ENCODE measurements at regions not wholly inside any gene's neighbourhood (a gene's known extent, or its start where the extent isn't known, plus 50 kb on each side); places are given as distances from the start of the nearest gene placed in this dataset.
"Not testable (repeated sequence)": the region's sequence is repeated elsewhere in the genome, so short reads cannot be mapped to it uniquely, and the experiment has no call there.

- H3K9me3 Mint-ChIP-seq = no peaks in the 10 kb centered on the region
- no peaks in the 10 kb centered on the region for H3K4me1 Mint-ChIP-seq (ENCODE audit: low read depth)
- no peak overlapping the region for H3K4me3 Mint-ChIP-seq
- no peak for DNase-seq (ENCODE audit: low spot score)
- no peaks in the 10 kb centered on the region for H3K36me3 Mint-ChIP-seq (ENCODE audit: low read depth)
- no peak overlapping the region for H3K27ac Mint-ChIP-seq
- H3K27me3 Mint-ChIP-seq (ENCODE audit: low read depth) = peaks cover 6% of the 10 kb centered on the region
Observed at GRCh38 chr6:18527836-18528743, 140.9 kb downstream of the RNF144B start.

- Mint-ChIP-seq H3K4me3 (no peak overlapping the region), H3K9me3 (no peaks in the 10 kb centered on the region), H3K4me1 (ENCODE audit: low read depth) (no peaks in the 10 kb centered on the region), H3K27ac (no peak overlapping the region), H3K27me3 (ENCODE audit: low read depth) (peaks cover 11% of the 10 kb centered on the region), H3K36me3 (ENCODE audit: low read depth) (no peaks in the 10 kb centered on the region)
- no peak for DNase-seq (ENCODE audit: low spot score)
Observed at GRCh38 chr6:18530201-18530600, 143.1 kb downstream of the RNF144B start.

GRCh38 chr6:18532139-18532538 is 145.0 kb downstream of the RNF144B start:
- Mint-ChIP-seq H3K27me3 (ENCODE audit: low read depth) (peaks cover 12% of the 10 kb centered on the region), H3K9me3 (no peaks in the 10 kb centered on the region), H3K4me3 (no peak overlapping the region), H3K27ac (no peak overlapping the region), H3K4me1 (ENCODE audit: low read depth) (no peaks in the 10 kb centered on the region), H3K36me3 (ENCODE audit: low read depth) (no peaks in the 10 kb centered on the region)
- DNase-seq (ENCODE audit: low spot score) = no peak

GRCh38 chr6:18533793-18534192 is 146.6 kb downstream of the RNF144B start:
- H3K27me3 Mint-ChIP-seq (ENCODE audit: low read depth) = peaks cover 12% of the 10 kb centered on the region
- no peak for DNase-seq (ENCODE audit: low spot score)
- H3K36me3 Mint-ChIP-seq (ENCODE audit: low read depth) = no peaks in the 10 kb centered on the region
- no peaks in the 10 kb centered on the region for H3K4me1 Mint-ChIP-seq (ENCODE audit: low read depth)
- no peak overlapping the region for H3K27ac Mint-ChIP-seq
- no peak overlapping the region for H3K4me3 Mint-ChIP-seq
- no peaks in the 10 kb centered on the region for H3K9me3 Mint-ChIP-seq

GRCh38 chr6:18536591-18537055 is 149.5 kb downstream of the RNF144B start:
- Mint-ChIP-seq H3K4me1 (ENCODE audit: low read depth) (no peaks in the 10 kb centered on the region), H3K27me3 (ENCODE audit: low read depth) (peaks cover 13% of the 10 kb centered on the region), H3K9me3 (no peaks in the 10 kb centered on the region), H3K27ac (no peak overlapping the region), H3K4me3 (no peak overlapping the region), H3K36me3 (ENCODE audit: low read depth) (no peaks in the 10 kb centered on the region)
- DNase-seq (ENCODE audit: low spot score) = no peak

- no peak for DNase-seq (ENCODE audit: low spot score)
- peaks cover under 1% of the 10 kb centered on the region for H3K9me3 Mint-ChIP-seq
- H3K4me3 Mint-ChIP-seq = no peak overlapping the region
- H3K4me1 Mint-ChIP-seq (ENCODE audit: low read depth) = no peaks in the 10 kb centered on the region
- H3K27ac Mint-ChIP-seq = no peak overlapping the region
- no peaks in the 10 kb centered on the region for H3K36me3 Mint-ChIP-seq (ENCODE audit: low read depth)
- peaks cover 9% of the 10 kb centered on the region for H3K27me3 Mint-ChIP-seq (ENCODE audit: low read depth)
Observed at GRCh38 chr6:18538315-18538714, 151.2 kb downstream of the RNF144B start.

GRCh38 chr6:18543051-18543450 is 155.9 kb downstream of the RNF144B start:
- H3K4me1 Mint-ChIP-seq (ENCODE audit: low read depth) = no peaks in the 10 kb centered on the region
- no peak for DNase-seq (ENCODE audit: low spot score)
- peaks cover 22% of the 10 kb centered on the region for H3K9me3 Mint-ChIP-seq

GRCh38 chr6:18545142-18545541 is 158.0 kb downstream of the RNF144B start:
- H3K36me3 Mint-ChIP-seq (ENCODE audit: low read depth); H3K27ac Mint-ChIP-seq; DNase-seq (ENCODE audit: low spot score); H3K4me3 Mint-ChIP-seq; H3K27me3 Mint-ChIP-seq (ENCODE audit: low read depth); H3K4me1 Mint-ChIP-seq (ENCODE audit: low read depth): not testable (repeated sequence)
- H3K9me3 Mint-ChIP-seq = peaks cover 22% of the 10 kb centered on the region

More at GRCh38 chr6:18543051-18543450, 155.9 kb downstream of the RNF144B start:
- H3K27ac Mint-ChIP-seq = no peak overlapping the region
- no peaks in the 10 kb centered on the region for H3K36me3 Mint-ChIP-seq (ENCODE audit: low read depth)
- H3K27me3 Mint-ChIP-seq (ENCODE audit: low read depth) = peaks cover 3% of the 10 kb centered on the region
- no peak overlapping the region for H3K4me3 Mint-ChIP-seq

GRCh38 chr6:18545726-18546125 is 158.6 kb downstream of the RNF144B start:
- H3K9me3 Mint-ChIP-seq = peaks cover 22% of the 10 kb centered on the region
- no peak overlapping the region for H3K4me3 Mint-ChIP-seq
- no peak overlapping the region for H3K27ac Mint-ChIP-seq
- DNase-seq (ENCODE audit: low spot score) = no peak
- peaks cover 4% of the 10 kb centered on the region for H3K4me1 Mint-ChIP-seq (ENCODE audit: low read depth)
- H3K36me3 Mint-ChIP-seq (ENCODE audit: low read depth) = no peaks in the 10 kb centered on the region
- peaks cover 3% of the 10 kb centered on the region for H3K27me3 Mint-ChIP-seq (ENCODE audit: low read depth)

GRCh38 chr6:18550119-18550518 is 163.0 kb downstream of the RNF144B start:
- peaks cover 4% of the 10 kb centered on the region for H3K4me1 Mint-ChIP-seq (ENCODE audit: low read depth)
- DNase-seq (ENCODE audit: low spot score) = no peak

GRCh38 chr6:18551228-18551627 is 164.1 kb downstream of the RNF144B start:
- Mint-ChIP-seq H3K27ac (no peak overlapping the region), H3K9me3 (no peaks in the 10 kb centered on the region), H3K27me3 (ENCODE audit: low read depth) (no peaks in the 10 kb centered on the region), H3K4me1 (ENCODE audit: low read depth) (peaks cover 4% of the 10 kb centered on the region), H3K4me3 (no peak overlapping the region), H3K36me3 (ENCODE audit: low read depth) (no peaks in the 10 kb centered on the region)
- no peak for DNase-seq (ENCODE audit: low spot score)

More at GRCh38 chr6:18550119-18550518, 163.0 kb downstream of the RNF144B start:
- H3K4me3 Mint-ChIP-seq = no peak overlapping the region
- no peaks in the 10 kb centered on the region for H3K27me3 Mint-ChIP-seq (ENCODE audit: low read depth)
- H3K36me3 Mint-ChIP-seq (ENCODE audit: low read depth) = no peaks in the 10 kb centered on the region
- no peak overlapping the region for H3K27ac Mint-ChIP-seq
- H3K9me3 Mint-ChIP-seq = peaks cover 6% of the 10 kb centered on the region

GRCh38 chr6:18555750-18556149 is 168.6 kb downstream of the RNF144B start:
- H3K4me3 Mint-ChIP-seq = no peak overlapping the region
- no peak overlapping the region for H3K27ac Mint-ChIP-seq
- H3K9me3 Mint-ChIP-seq = no peaks in the 10 kb centered on the region
- H3K4me1 Mint-ChIP-seq (ENCODE audit: low read depth) = no peaks in the 10 kb centered on the region
- H3K36me3 Mint-ChIP-seq (ENCODE audit: low read depth) = no peaks in the 10 kb centered on the region
- DNase-seq (ENCODE audit: low spot score) = no peak
- H3K27me3 Mint-ChIP-seq (ENCODE audit: low read depth) = peaks cover 2% of the 10 kb centered on the region

- no peaks in the 10 kb centered on the region for H3K4me1 Mint-ChIP-seq (ENCODE audit: low read depth)
- H3K9me3 Mint-ChIP-seq = no peaks in the 10 kb centered on the region
- peaks cover 7% of the 10 kb centered on the region for H3K27me3 Mint-ChIP-seq (ENCODE audit: low read depth)
- H3K36me3 Mint-ChIP-seq (ENCODE audit: low read depth) = no peaks in the 10 kb centered on the region
- no peak overlapping the region for H3K27ac Mint-ChIP-seq
- DNase-seq (ENCODE audit: low spot score) = no peak
- no peak overlapping the region for H3K4me3 Mint-ChIP-seq
Observed at GRCh38 chr6:18561037-18561750, 174.0 kb downstream of the RNF144B start.

GRCh38 chr6:18562726-18563125 is 175.6 kb downstream of the RNF144B start:
- H3K4me1 Mint-ChIP-seq (ENCODE audit: low read depth) = no peaks in the 10 kb centered on the region
- no peak overlapping the region for H3K27ac Mint-ChIP-seq
- DNase-seq (ENCODE audit: low spot score) = no peak
- H3K36me3 Mint-ChIP-seq (ENCODE audit: low read depth) = no peaks in the 10 kb centered on the region
- peaks cover 10% of the 10 kb centered on the region for H3K27me3 Mint-ChIP-seq (ENCODE audit: low read depth)
- H3K9me3 Mint-ChIP-seq = no peaks in the 10 kb centered on the region
- H3K4me3 Mint-ChIP-seq = no peak overlapping the region

Data from T-helper 2 cell treated with Interferon-gamma antibody and Interleukin-4, amounts not matched to agents 5 μg/mL and 100 μg/mL, for 36 hours (primary cell).